ENCODE measurements at regions not wholly inside any gene's neighbourhood (a gene's known extent, or its start where the extent isn't known, plus 50 kb on each side); places are given as distances from the start of the nearest gene placed in this dataset.

DNA sequence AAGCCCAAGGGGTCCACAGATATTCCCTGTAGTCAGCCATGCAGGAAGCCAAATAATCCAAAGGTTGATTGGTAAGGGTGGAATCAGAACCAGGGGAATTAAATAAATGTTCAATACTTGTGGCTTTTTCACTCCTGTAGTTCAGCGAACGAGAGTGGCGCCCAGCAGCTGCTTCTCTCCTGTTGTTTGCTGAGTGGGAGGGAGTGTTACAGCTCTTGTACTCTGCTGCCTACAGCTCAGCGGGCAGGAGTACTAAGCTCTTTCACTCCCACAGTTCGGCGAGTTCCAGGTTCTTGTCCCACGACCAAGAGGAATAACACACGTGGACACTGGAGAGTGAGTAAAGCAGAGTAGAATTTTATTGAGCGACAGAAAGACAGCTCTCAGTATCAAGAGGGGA, 105.9 kb downstream of the MOBP start:
- TF ChIP-seq POLR2AphosphoS5 (IDR thresholded peaks at IDR 0.05; ENCODE audit: low read depth): no peak
- TF ChIP-seq, protein P1, sequence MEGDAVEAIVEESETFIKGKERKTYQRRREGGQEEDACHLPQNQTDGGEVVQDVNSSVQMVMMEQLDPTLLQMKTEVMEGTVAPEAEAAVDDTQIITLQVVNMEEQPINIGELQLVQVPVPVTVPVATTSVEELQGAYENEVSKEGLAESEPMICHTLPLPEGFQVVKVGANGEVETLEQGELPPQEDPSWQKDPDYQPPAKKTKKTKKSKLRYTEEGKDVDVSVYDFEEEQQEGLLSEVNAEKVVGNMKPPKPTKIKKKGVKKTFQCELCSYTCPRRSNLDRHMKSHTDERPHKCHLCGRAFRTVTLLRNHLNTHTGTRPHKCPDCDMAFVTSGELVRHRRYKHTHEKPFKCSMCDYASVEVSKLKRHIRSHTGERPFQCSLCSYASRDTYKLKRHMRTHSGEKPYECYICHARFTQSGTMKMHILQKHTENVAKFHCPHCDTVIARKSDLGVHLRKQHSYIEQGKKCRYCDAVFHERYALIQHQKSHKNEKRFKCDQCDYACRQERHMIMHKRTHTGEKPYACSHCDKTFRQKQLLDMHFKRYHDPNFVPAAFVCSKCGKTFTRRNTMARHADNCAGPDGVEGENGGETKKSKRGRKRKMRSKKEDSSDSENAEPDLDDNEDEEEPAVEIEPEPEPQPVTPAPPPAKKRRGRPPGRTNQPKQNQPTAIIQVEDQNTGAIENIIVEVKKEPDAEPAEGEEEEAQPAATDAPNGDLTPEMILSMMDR (conservative IDR thresholded peaks at IDR 0.05; ENCODE audit: low read depth in 2 of 2): no peak

All from GM23338 (cell line).